Skeletal muscle satellite cell (primary cell): ENCODE measurements at regions not wholly inside any gene's neighbourhood (a gene's known extent, or its start where the extent isn't known, plus 50 kb on each side); places are given as distances from the start of the nearest gene placed in this dataset.

ENCODE experiments used
- H3K27me3 ChIP-seq: 2 replicates; pipeline ENCODE4 v1.7.0; 2013; ENCODE audit warnings: low read length; ENCODE audit not compliant: control insufficient read depth, insufficient read depth
- H3K36me3 ChIP-seq: 2 replicates; pipeline ENCODE4 v1.7.0; 2013; ENCODE audit warnings: mild to moderate bottlenecking, control low read depth, low read length; ENCODE audit not compliant: insufficient read depth
- H3K4me1 ChIP-seq: 2 replicates; pipeline ENCODE4 v1.7.0; 2013; ENCODE audit warnings: low read length; ENCODE audit not compliant: control insufficient read depth, insufficient read depth
- H3K4me2 ChIP-seq: 2 replicates; pipeline ENCODE4 v1.7.0; 2013; ENCODE audit warnings: mild to moderate bottlenecking, low read length
- H3K4me3 ChIP-seq: 2 replicates; pipeline ENCODE4 v1.7.0; 2013; ENCODE audit warnings: low read length
- H3K9ac ChIP-seq: 2 replicates; pipeline ENCODE4 v1.7.0; 2013; ENCODE audit warnings: mild to moderate bottlenecking, low read depth, low read length, moderate library complexity
- H3K9me3 ChIP-seq: replicated peaks from 2 replicates; pipeline ENCODE4 v1.7.0; 2013; ENCODE audit warnings: mild to moderate bottlenecking, control low read depth, low read length

GRCh38 chr3:146832857-146833458, 227.8 kb upstream of the PLSCR5 start:
- Histone ChIP-seq H3K9me3 (no peaks in the 10 kb centered on the region), H3K4me1 (no peaks in the 10 kb centered on the region), H3K9ac (no peak overlapping the region), H3K36me3 (no peaks in the 10 kb centered on the region), H3K4me3 (no peak overlapping the region), H3K4me2 (no peak overlapping the region), H3K27me3 (no peaks in the 10 kb centered on the region)

GRCh38 chr3:146831659-146832058, 226.5 kb upstream of the PLSCR5 start:
- Histone ChIP-seq H3K4me3 (no peak overlapping the region), H3K27me3 (no peaks in the 10 kb centered on the region), H3K9me3 (no peaks in the 10 kb centered on the region), H3K36me3 (no peaks in the 10 kb centered on the region), H3K9ac (no peak overlapping the region), H3K4me1 (no peaks in the 10 kb centered on the region), H3K4me2 (no peak overlapping the region)

DNA sequence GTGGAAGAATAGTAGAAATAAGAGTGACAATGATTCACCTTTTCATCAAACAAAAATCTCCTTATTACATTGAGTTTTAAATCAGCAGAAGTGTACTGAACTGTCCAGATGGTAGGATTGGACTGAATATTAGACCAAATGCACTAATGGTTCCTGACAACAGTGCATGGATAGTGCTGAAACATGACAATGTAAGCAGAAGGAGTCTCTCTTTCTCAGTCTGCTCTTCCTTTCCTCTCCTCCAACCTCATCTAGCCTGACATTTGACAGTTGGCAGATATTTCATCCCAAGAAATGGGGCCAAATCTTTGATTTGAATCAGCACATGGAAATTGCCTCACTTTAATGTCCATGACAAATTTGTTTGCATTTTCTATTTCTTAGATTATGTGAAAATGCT, 225.1 kb upstream of the PLSCR5 start:
- Histone ChIP-seq H3K9me3 (no peaks in the 10 kb centered on the region), H3K27me3 (no peaks in the 10 kb centered on the region), H3K4me2 (no peak overlapping the region), H3K4me3 (no peak overlapping the region), H3K4me1 (no peaks in the 10 kb centered on the region), H3K36me3 (no peaks in the 10 kb centered on the region), H3K9ac (no peak overlapping the region)

- no peak overlapping the region for H3K4me3 ChIP-seq
- no peaks in the 10 kb centered on the region for H3K9me3 ChIP-seq
- H3K4me1 ChIP-seq, result no peaks in the 10 kb centered on the region
- H3K9ac ChIP-seq, result no peak overlapping the region
- H3K27me3 ChIP-seq, result no peaks in the 10 kb centered on the region
- no peak overlapping the region for H3K4me2 ChIP-seq
- H3K36me3 ChIP-seq, result no peaks in the 10 kb centered on the region
These were observed 222.7 kb upstream of the PLSCR5 start for GRCh38 chr3:146827836-146828235.

- Histone ChIP-seq H3K27me3 (no peaks in the 10 kb centered on the region), H3K4me2 (no peak overlapping the region), H3K9me3 (no peaks in the 10 kb centered on the region), H3K4me1 (no peaks in the 10 kb centered on the region), H3K36me3 (no peaks in the 10 kb centered on the region), H3K4me3 (no peak overlapping the region), H3K9ac (no peak overlapping the region)
These were observed 218.5 kb upstream of the PLSCR5 start for GRCh38 chr3:146823622-146824021.

GRCh38 chr3:146818866-146819265, 213.7 kb upstream of the PLSCR5 start:
- H3K4me3 ChIP-seq, result no peak overlapping the region
- H3K4me2 ChIP-seq, result no peak overlapping the region
- no peaks in the 10 kb centered on the region for H3K27me3 ChIP-seq
- no peak overlapping the region for H3K9ac ChIP-seq
- H3K9me3 ChIP-seq, result no peaks in the 10 kb centered on the region
- H3K36me3 ChIP-seq, result no peaks in the 10 kb centered on the region
- peaks cover 14% of the 10 kb centered on the region for H3K4me1 ChIP-seq

- H3K9ac ChIP-seq, result no peak overlapping the region
- H3K4me1 ChIP-seq, result peaks cover 14% of the 10 kb centered on the region
- H3K4me3 ChIP-seq, result no peak overlapping the region
- no peak overlapping the region for H3K4me2 ChIP-seq
- no peaks in the 10 kb centered on the region for H3K27me3 ChIP-seq
- H3K9me3 ChIP-seq, result no peaks in the 10 kb centered on the region
- H3K36me3 ChIP-seq, result no peaks in the 10 kb centered on the region
These were observed 213.2 kb upstream of the PLSCR5 start for GRCh38 chr3:146818301-146818700.

DNA sequence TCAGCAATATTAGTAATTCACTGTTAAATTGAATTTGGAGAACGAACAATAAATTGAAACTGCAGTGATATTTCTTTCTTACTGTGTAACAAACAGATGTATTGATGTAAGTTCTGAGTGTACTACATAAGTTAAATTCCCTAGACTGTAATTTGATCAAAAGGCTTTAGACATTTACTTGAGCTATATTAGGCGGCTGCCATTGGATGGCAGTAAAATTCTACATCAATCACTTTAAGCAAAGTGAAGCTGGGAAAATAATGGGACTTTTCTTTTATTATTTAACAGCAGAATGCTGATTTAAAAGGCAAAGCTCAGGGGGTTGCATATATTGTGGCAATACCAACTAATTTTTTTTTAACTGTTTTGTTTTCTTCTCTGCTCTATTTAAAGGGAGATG, 212.6 kb upstream of the PLSCR5 start:
- no peak overlapping the region for H3K4me3 ChIP-seq
- H3K9ac ChIP-seq, result peak overlapping the region; percentile 23
- no peaks in the 10 kb centered on the region for H3K36me3 ChIP-seq
- peaks cover 14% of the 10 kb centered on the region for H3K4me1 ChIP-seq
- H3K9me3 ChIP-seq, result no peaks in the 10 kb centered on the region
- no peaks in the 10 kb centered on the region for H3K27me3 ChIP-seq
- no peak overlapping the region for H3K4me2 ChIP-seq

- H3K27me3 ChIP-seq, result no peaks in the 10 kb centered on the region
- H3K4me2 ChIP-seq, result no peak overlapping the region
- H3K4me3 ChIP-seq, result no peak overlapping the region
- peaks cover 14% of the 10 kb centered on the region for H3K4me1 ChIP-seq
- H3K9me3 ChIP-seq, result no peaks in the 10 kb centered on the region
- no peaks in the 10 kb centered on the region for H3K36me3 ChIP-seq
- peak overlapping the region; percentile 18 for H3K9ac ChIP-seq
These were observed 209.6 kb upstream of the PLSCR5 start for GRCh38 chr3:146814601-146815315.

DNA sequence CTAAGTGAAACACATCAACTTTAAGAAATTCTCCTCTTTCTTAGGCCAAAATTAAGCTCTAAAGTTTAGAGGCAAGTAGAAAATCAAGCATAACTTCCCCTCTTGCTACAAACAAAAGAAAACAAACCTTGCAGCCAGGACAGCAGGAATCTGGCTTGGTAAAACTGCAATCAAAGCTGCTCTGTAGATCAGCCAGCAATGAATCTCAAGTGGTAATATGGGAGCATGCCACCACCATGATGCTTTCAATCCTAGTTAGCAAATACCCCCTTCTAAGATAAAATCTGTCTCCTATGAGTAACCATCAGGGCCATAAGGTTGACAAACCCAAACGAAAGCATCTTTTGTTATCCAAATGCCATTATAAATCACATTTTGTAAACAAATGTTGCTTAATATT, 208.3 kb upstream of the PLSCR5 start:
- Histone ChIP-seq H3K9me3 (no peaks in the 10 kb centered on the region), H3K27me3 (no peaks in the 10 kb centered on the region), H3K4me2 (no peak overlapping the region), H3K9ac (no peak overlapping the region), H3K4me1 (peaks cover 14% of the 10 kb centered on the region), H3K4me3 (no peak overlapping the region), H3K36me3 (no peaks in the 10 kb centered on the region)

DNA sequence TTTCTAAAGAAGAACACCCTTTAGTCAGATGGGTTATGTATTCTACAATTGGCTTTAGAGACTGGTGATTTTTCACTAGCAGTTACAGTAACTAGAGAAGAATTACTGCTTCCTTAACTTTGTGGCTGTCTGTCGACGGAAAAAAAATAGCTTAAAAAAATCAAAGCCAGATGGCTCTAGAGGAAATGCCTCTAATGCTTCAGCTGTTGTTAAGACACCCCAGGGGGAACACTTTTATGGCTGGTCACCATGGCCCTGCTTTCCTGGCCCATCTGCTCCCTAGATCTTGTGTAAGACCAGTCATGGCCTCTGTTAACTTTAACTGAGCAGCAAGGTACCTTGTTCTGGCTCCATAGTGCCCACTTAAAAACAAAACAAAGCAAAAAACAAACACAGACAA, 198.6 kb upstream of the PLSCR5 start:
- Histone ChIP-seq H3K9me3 (no peaks in the 10 kb centered on the region), H3K4me3 (no peak overlapping the region), H3K9ac (peak overlapping the region; percentile 5), H3K36me3 (no peaks in the 10 kb centered on the region), H3K27me3 (no peaks in the 10 kb centered on the region), H3K4me2 (peak overlapping the region; percentile 28), H3K4me1 (peaks cover 16% of the 10 kb centered on the region)

GRCh38 chr3:146801492-146801891, 196.3 kb upstream of the PLSCR5 start:
- no peak overlapping the region for H3K4me3 ChIP-seq
- H3K9ac ChIP-seq, result no peak overlapping the region
- H3K9me3 ChIP-seq, result no peaks in the 10 kb centered on the region
- peaks cover 16% of the 10 kb centered on the region for H3K4me1 ChIP-seq
- no peak overlapping the region for H3K4me2 ChIP-seq
- H3K36me3 ChIP-seq, result no peaks in the 10 kb centered on the region
- H3K27me3 ChIP-seq, result no peaks in the 10 kb centered on the region
